Hematopoietic multipotent progenitor cell treated with erythropoietin and hydrocortisone succinate and interleukin-3 and kit ligand, for 8 days (in vitro differentiated cells): ENCODE measurements at regions not wholly inside any gene's neighbourhood (a gene's known extent, or its start where the extent isn't known, plus 50 kb on each side); places are given as distances from the start of the nearest gene placed in this dataset.
A peak's percentile ranks its signal among the peaks of the same experiment; 100 is the strongest.

Experiments used
- DNase-seq: peaks from one replicate; pipeline ENCODE4 v3.0.0-alpha.2; 2015

GRCh38 chr1:21346365-21347071 is 56.3 kb upstream of the ECE1 start:
- DNase-seq, result no peak

- no peak for DNase-seq
Measured at GRCh38 chr1:21344750-21345443, 54.6 kb upstream of the ECE1 start.

DNA sequence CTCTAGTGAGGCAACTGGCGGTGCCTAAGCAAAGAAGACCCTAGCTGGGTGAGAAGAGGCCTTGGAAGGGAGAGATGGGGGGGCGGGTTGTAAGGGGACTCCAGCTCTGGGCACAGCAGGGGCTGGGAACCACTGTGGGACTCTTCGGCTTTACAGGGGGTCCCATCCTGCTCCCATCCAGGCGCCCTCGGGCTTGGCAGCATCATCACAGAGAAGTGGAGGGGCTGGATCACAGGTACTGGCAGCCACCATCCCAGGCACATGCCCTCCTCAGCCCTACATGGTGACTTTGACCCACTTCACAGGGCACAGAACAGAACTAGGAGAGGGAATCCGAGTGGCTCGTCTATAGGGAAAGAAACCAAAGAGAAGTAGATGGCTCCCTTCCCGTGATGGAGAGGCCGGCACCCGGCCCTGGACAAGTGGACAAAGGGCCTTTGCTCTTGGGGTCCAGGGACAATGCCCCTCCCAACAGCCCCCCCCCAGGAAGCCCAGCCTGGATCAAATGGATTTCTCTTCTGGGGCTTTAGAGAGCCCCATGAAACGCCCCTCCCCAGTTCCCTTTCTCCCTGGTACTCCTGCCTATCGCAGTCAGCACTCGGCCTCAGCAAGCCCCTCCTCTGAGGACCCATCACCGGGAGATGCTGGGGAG is 54.0 kb upstream of the ECE1 start:
- DNase-seq, result no peak

GRCh38 chr1:21342961-21343838 is 52.9 kb upstream of the ECE1 start:
- DNase-seq, result no peak

GRCh38 chr1:21341517-21342078 is 51.3 kb upstream of the ECE1 start:
- peak; percentile 38 for DNase-seq

- DNase-seq, result peak; percentile 30
Measured at GRCh38 chr1:21341022-21341421, 50.8 kb upstream of the ECE1 start.

DNA sequence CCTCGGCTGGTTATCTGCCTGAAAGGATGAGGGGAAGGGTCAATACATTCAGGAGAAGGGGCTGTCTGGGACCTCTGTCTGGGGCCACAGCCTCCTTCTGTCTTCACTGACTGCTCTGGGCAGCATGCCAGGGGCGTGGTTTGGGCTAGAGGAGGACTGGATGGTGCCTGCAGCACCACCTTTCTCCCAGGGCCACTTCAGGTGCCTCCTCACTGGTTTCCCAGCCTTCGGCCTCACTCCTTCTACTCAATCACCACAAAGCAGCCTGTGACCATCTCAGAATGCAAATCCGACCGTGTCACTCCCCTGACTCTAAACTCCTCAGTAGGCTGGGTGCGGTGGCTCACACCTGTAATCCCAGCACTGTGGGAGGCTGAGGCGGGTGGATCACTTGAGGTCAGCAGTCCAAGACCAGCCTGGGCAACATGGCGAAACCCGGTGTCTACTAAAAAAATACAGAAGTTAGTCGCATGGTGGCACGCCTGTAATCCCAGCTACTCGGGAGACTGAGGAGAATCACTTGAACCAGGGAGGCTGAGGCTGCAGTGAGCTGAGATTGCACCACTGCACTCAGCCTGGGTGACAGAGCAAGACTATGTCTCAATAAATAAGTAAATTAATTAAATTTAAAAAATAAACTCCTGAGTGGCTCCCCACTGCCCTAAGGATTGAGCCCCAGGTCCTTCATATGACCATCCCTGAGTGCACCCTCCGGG is 50.1 kb upstream of the ECE1 start:
- peak; percentile 70 for DNase-seq
